IPS DF 6.9 (cell line): ENCODE measurements at regions not wholly inside any gene's neighbourhood (a gene's known extent, or its start where the extent isn't known, plus 50 kb on each side); places are given as distances from the start of the nearest gene placed in this dataset.
"Not testable (repeated sequence)": the region's sequence is repeated elsewhere in the genome, so short reads cannot be mapped to it uniquely, and the experiment has no call there.

Experiments used
- DNase-seq: peaks from one replicate; pipeline ENCODE4 v3.0.0-alpha.2; 2013; ENCODE audit warnings: low read depth, low spot score
- H3K27ac ChIP-seq: one replicate; pipeline ENCODE4 v1.5.1; 2013; ENCODE audit warnings: low read length, control low read depth
- H3K27me3 ChIP-seq: 2 replicates; pipeline ENCODE4 v1.6.1; 2013; ENCODE audit warnings: mild to moderate bottlenecking, low read length; ENCODE audit not compliant: control insufficient read depth, insufficient read depth
- H3K36me3 ChIP-seq: 2 replicates; pipeline ENCODE4 v1.6.1; 2013; ENCODE audit warnings: low read length; ENCODE audit not compliant: control insufficient read depth, insufficient read depth
- H3K4me1 ChIP-seq: 2 replicates; pipeline ENCODE4 v1.6.1; 2013; ENCODE audit warnings: low read length; ENCODE audit not compliant: control insufficient read depth, insufficient read depth
- H3K4me3 ChIP-seq: 2 replicates; pipeline ENCODE4 v1.5.1; 2013; ENCODE audit warnings: mild to moderate bottlenecking, low read length
- H3K9me3 ChIP-seq: 2 replicates; pipeline ENCODE4 v1.6.1; 2013; ENCODE audit warnings: low read length, inconsistent platforms; ENCODE audit not compliant: control insufficient read depth, insufficient read depth
- WGBS: extraction: QIAGEN DNeasy Blood & Tissue Kit; methylation state at CpG from one replicate; pipeline ENCODE4 v1.1.7; 2013; ENCODE audit warnings: mixed read lengths, missing lambda C conversion rate; ENCODE audit not compliant: insufficient read length, insufficient coverage; 5-methylcytosine and 5-hydroxymethylcytosine counted together

- Histone ChIP-seq H3K27ac (no peak overlapping the region), H3K9me3 (no peaks in the 10 kb centered on the region), H3K27me3 (no peaks in the 10 kb centered on the region), H3K36me3 (no peaks in the 10 kb centered on the region), H3K4me1 (no peaks in the 10 kb centered on the region), H3K4me3 (no peak overlapping the region)
- DNase-seq = no peak
- no CpG with 5 or more reads among the region's 1 CpG for WGBS
Measured at GRCh38 chr2:156947261-156947660, 310.2 kb upstream of the GALNT5 start.

GRCh38 chr2:156955701-156956100 is 301.8 kb upstream of the GALNT5 start:
- Histone ChIP-seq H3K27ac (no peak overlapping the region), H3K4me1 (no peaks in the 10 kb centered on the region), H3K36me3 (no peaks in the 10 kb centered on the region), H3K4me3 (no peak overlapping the region), H3K27me3 (no peaks in the 10 kb centered on the region), H3K9me3 (peaks cover 8% of the 10 kb centered on the region)
- no CpG with 5 or more reads among the region's 1 CpG for whole genome bisulfite sequencing
- no peak for DNase-seq

GRCh38 chr2:156956161-156956560 is 301.3 kb upstream of the GALNT5 start:
- Histone ChIP-seq H3K4me1 (no peaks in the 10 kb centered on the region), H3K9me3 (peaks cover 8% of the 10 kb centered on the region), H3K36me3 (no peaks in the 10 kb centered on the region), H3K4me3 (no peak overlapping the region), H3K27ac (no peak overlapping the region), H3K27me3 (no peaks in the 10 kb centered on the region)
- DNase-seq = no peak
- WGBS = no CpG with 5 or more reads among the region's 2 CpGs

- no peak overlapping the region for H3K27ac ChIP-seq
- DNase-seq = no peak
- peaks cover 8% of the 10 kb centered on the region for H3K9me3 ChIP-seq
- H3K36me3 ChIP-seq = no peaks in the 10 kb centered on the region
- no CpG with 5 or more reads among the region's 4 CpGs for WGBS
- H3K4me3 ChIP-seq = no peak overlapping the region
- H3K4me1 ChIP-seq = no peaks in the 10 kb centered on the region
- no peaks in the 10 kb centered on the region for H3K27me3 ChIP-seq
Measured at GRCh38 chr2:156958374-156958773, 299.1 kb upstream of the GALNT5 start.

- H3K36me3 ChIP-seq = no peaks in the 10 kb centered on the region
- no CpG with 5 or more reads among the region's 4 CpGs for WGBS
- H3K27me3 ChIP-seq = no peaks in the 10 kb centered on the region
- H3K4me1 ChIP-seq = no peaks in the 10 kb centered on the region
- H3K4me3 ChIP-seq = no peak overlapping the region
- DNase-seq = no peak
- peaks cover 8% of the 10 kb centered on the region for H3K9me3 ChIP-seq
- no peak overlapping the region for H3K27ac ChIP-seq
Measured at GRCh38 chr2:156959481-156959880, 298.0 kb upstream of the GALNT5 start.

- Histone ChIP-seq H3K4me3 (no peak overlapping the region), H3K4me1 (no peaks in the 10 kb centered on the region), H3K36me3 (no peaks in the 10 kb centered on the region), H3K9me3 (no peaks in the 10 kb centered on the region), H3K27me3 (no peaks in the 10 kb centered on the region), H3K27ac (no peak overlapping the region)
- WGBS = no CpG with 5 or more reads among the region's 2 CpGs
- no peak for DNase-seq
Measured at GRCh38 chr2:156982615-156983014, 274.9 kb upstream of the GALNT5 start.

GRCh38 chr2:156986339-156986988 is 271.0 kb upstream of the GALNT5 start:
- no peak overlapping the region for H3K4me3 ChIP-seq
- no CpG with 5 or more reads among the region's 4 CpGs for WGBS
- DNase-seq = no peak

GRCh38 chr2:156999661-157000060 is 257.8 kb upstream of the GALNT5 start:
- no CpG with 5 or more reads among the region's 4 CpGs for WGBS
- H3K4me3 ChIP-seq = no peak overlapping the region
- H3K36me3 ChIP-seq = no peaks in the 10 kb centered on the region
- H3K4me1 ChIP-seq = no peaks in the 10 kb centered on the region
- no peaks in the 10 kb centered on the region for H3K27me3 ChIP-seq
- no peak overlapping the region for H3K27ac ChIP-seq
- H3K9me3 ChIP-seq = no peaks in the 10 kb centered on the region
- DNase-seq = no peak

More at GRCh38 chr2:156986339-156986988, 271.0 kb upstream of the GALNT5 start:
- Histone ChIP-seq H3K4me1 (no peaks in the 10 kb centered on the region), H3K36me3 (no peaks in the 10 kb centered on the region), H3K27ac (no peak overlapping the region), H3K9me3 (no peaks in the 10 kb centered on the region), H3K27me3 (no peaks in the 10 kb centered on the region)

- no peaks in the 10 kb centered on the region for H3K9me3 ChIP-seq
- no peaks in the 10 kb centered on the region for H3K4me1 ChIP-seq
- H3K27me3 ChIP-seq = no peaks in the 10 kb centered on the region
- H3K4me3 ChIP-seq = no peak overlapping the region
- no peak overlapping the region for H3K27ac ChIP-seq
- no CpG with 5 or more reads among the region's 2 CpGs for WGBS
- H3K36me3 ChIP-seq = no peaks in the 10 kb centered on the region
- DNase-seq = no peak
Measured at GRCh38 chr2:157004789-157005188, 252.7 kb upstream of the GALNT5 start.

- Histone ChIP-seq H3K27ac (no peak overlapping the region), H3K36me3 (no peaks in the 10 kb centered on the region), H3K4me3 (no peak overlapping the region), H3K4me1 (no peaks in the 10 kb centered on the region), H3K9me3 (no peaks in the 10 kb centered on the region), H3K27me3 (no peaks in the 10 kb centered on the region)
- DNase-seq = no peak
- WGBS = no CpG with 5 or more reads among the region's 6 CpGs
Measured at GRCh38 chr2:157015015-157015575, 242.4 kb upstream of the GALNT5 start.

GRCh38 chr2:157023264-157023663 is 234.2 kb upstream of the GALNT5 start:
- not testable (repeated sequence) for H3K27ac ChIP-seq, H3K4me1 ChIP-seq, DNase-seq, H3K27me3 ChIP-seq, H3K9me3 ChIP-seq, H3K4me3 ChIP-seq, H3K36me3 ChIP-seq
- WGBS = no CpG with 5 or more reads among the region's 1 CpG
